ENCODE measurements at regions not wholly inside any gene's neighbourhood (a gene's known extent, or its start where the extent isn't known, plus 50 kb on each side); places are given as distances from the start of the nearest gene placed in this dataset.
"Not testable (repeated sequence)": the region's sequence is repeated elsewhere in the genome, so short reads cannot be mapped to it uniquely, and the experiment has no call there.

- H3K27me3 ChIP-seq (ENCODE audit: control insufficient read depth, insufficient read depth, low read length), result no peaks in the 10 kb centered on the region
Observed at GRCh38 chr21:33136847-33137502, 67.0 kb downstream of the OLIG1 start.

GRCh38 chr21:33139084-33139483 is 69.1 kb downstream of the OLIG1 start:
- no peak overlapping the region for H3K4me3 ChIP-seq (ENCODE audit: low read length)
- H3K27me3 ChIP-seq (ENCODE audit: control insufficient read depth, insufficient read depth, low read length), result no peaks in the 10 kb centered on the region
- H3K4me1 ChIP-seq (ENCODE audit: control insufficient read depth, insufficient read depth, low read length), result no peaks in the 10 kb centered on the region
- H3K9ac ChIP-seq (ENCODE audit: low read length), result no peak overlapping the region
- H3K27ac ChIP-seq (ENCODE audit: low read depth, low read length), result no peak overlapping the region
- H3K36me3 ChIP-seq (ENCODE audit: control insufficient read depth, insufficient read depth, low read length), result no peaks in the 10 kb centered on the region

More at GRCh38 chr21:33136847-33137502, 67.0 kb downstream of the OLIG1 start:
- Histone ChIP-seq H3K4me1 (ENCODE audit: control insufficient read depth, insufficient read depth, low read length) (no peaks in the 10 kb centered on the region), H3K9ac (ENCODE audit: low read length) (no peak overlapping the region), H3K4me3 (ENCODE audit: low read length) (no peak overlapping the region), H3K27ac (ENCODE audit: low read depth, low read length) (no peak overlapping the region), H3K36me3 (ENCODE audit: control insufficient read depth, insufficient read depth, low read length) (no peaks in the 10 kb centered on the region)

GRCh38 chr21:33140288-33140687 is 70.3 kb downstream of the OLIG1 start:
- H3K27ac ChIP-seq (ENCODE audit: low read depth, low read length), result no peak overlapping the region
- no peaks in the 10 kb centered on the region for H3K4me1 ChIP-seq (ENCODE audit: control insufficient read depth, insufficient read depth, low read length)
- no peaks in the 10 kb centered on the region for H3K27me3 ChIP-seq (ENCODE audit: control insufficient read depth, insufficient read depth, low read length)
- no peaks in the 10 kb centered on the region for H3K36me3 ChIP-seq (ENCODE audit: control insufficient read depth, insufficient read depth, low read length)
- no peak overlapping the region for H3K9ac ChIP-seq (ENCODE audit: low read length)
- H3K4me3 ChIP-seq (ENCODE audit: low read length), result no peak overlapping the region

DNA sequence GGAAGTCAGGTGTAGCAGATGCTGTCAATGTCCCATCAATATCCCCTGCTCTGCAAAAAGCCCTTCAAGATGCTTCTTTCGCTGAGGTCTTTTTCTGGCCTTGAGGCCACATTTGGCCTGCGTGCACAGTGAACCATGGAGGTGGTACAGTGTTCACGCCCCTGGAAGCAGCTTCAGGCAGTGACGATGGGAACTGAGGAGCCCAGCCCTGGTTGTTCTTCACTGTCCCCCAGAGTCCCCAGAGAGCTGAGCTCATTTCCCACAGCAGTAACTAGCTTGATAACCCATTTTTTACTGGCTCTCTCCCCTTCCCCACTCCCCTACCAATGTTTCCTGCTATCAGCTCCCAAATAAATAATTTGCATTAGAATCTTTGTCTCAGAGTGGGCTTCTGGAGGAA is 76.5 kb downstream of the OLIG1 start:
- Histone ChIP-seq H3K4me1 (ENCODE audit: control insufficient read depth, insufficient read depth, low read length) (no peaks in the 10 kb centered on the region), H3K27me3 (ENCODE audit: control insufficient read depth, insufficient read depth, low read length) (peaks cover 3% of the 10 kb centered on the region), H3K36me3 (ENCODE audit: control insufficient read depth, insufficient read depth, low read length) (no peaks in the 10 kb centered on the region), H3K9ac (ENCODE audit: low read length) (no peak overlapping the region), H3K4me3 (ENCODE audit: low read length) (no peak overlapping the region), H3K27ac (ENCODE audit: low read depth, low read length) (no peak overlapping the region)

DNA sequence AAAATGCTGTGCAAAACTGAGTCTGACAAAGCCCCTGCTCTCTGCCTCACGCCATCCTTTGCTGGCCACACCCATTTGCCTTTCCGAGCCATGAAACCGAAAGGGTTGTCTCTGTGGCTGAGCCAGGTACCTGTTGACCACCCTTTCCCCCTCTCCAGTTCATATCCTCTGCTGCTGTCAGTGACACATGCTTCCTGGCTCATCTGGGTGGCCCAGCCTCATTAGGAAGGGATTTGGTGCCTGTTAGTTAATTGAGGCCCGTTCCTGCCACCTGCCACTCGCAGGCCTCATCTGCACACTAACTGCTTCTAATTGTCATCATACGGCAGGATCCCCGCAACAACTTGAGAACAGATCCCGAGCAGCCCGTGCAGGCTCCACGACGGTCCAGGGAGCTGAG is 79.2 kb downstream of the OLIG1 start:
- no peaks in the 10 kb centered on the region for H3K36me3 ChIP-seq (ENCODE audit: control insufficient read depth, insufficient read depth, low read length)
- H3K4me1 ChIP-seq (ENCODE audit: control insufficient read depth, insufficient read depth, low read length), result no peaks in the 10 kb centered on the region
- H3K9ac ChIP-seq (ENCODE audit: low read length), result no peak overlapping the region
- no peak overlapping the region for H3K27ac ChIP-seq (ENCODE audit: low read depth, low read length)
- peaks cover 3% of the 10 kb centered on the region for H3K27me3 ChIP-seq (ENCODE audit: control insufficient read depth, insufficient read depth, low read length)
- H3K4me3 ChIP-seq (ENCODE audit: low read length), result no peak overlapping the region

- not testable (repeated sequence) for H3K36me3 ChIP-seq (ENCODE audit: control insufficient read depth, insufficient read depth, low read length); H3K27ac ChIP-seq (ENCODE audit: low read depth, low read length); H3K9ac ChIP-seq (ENCODE audit: low read length); H3K4me1 ChIP-seq (ENCODE audit: control insufficient read depth, insufficient read depth, low read length); H3K4me3 ChIP-seq (ENCODE audit: low read length); H3K27me3 ChIP-seq (ENCODE audit: control insufficient read depth, insufficient read depth, low read length)
Observed at GRCh38 chr21:33150968-33151367, 78.8 kb upstream of the IFNAR2 start.

GRCh38 chr21:33151941-33152731 is 77.6 kb upstream of the IFNAR2 start:
- H3K4me3 ChIP-seq (ENCODE audit: low read length), result no peak overlapping the region
- H3K27me3 ChIP-seq (ENCODE audit: control insufficient read depth, insufficient read depth, low read length), result no peaks in the 10 kb centered on the region
- no peak overlapping the region for H3K27ac ChIP-seq (ENCODE audit: low read depth, low read length)
- no peaks in the 10 kb centered on the region for H3K4me1 ChIP-seq (ENCODE audit: control insufficient read depth, insufficient read depth, low read length)
- H3K9ac ChIP-seq (ENCODE audit: low read length), result no peak overlapping the region
- no peaks in the 10 kb centered on the region for H3K36me3 ChIP-seq (ENCODE audit: control insufficient read depth, insufficient read depth, low read length)

DNA sequence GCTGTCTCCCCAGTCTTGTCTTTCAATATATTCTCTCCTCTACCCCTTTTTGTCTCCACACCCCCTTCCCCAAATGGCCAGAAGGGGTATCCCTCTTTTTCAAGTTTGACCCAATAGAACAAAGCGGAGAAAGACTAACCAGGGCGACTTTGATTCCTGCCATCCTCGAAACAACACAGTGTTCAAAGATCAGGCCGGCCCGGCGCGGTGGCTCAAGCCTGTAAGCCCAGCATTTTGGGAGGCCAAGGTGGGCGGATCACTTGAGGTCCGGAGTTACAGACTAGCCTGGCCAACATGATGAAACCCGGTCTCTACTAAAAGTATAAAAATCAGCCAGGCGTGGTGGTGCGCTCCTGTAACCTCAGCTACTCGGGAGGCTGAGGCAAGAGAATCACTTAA is 77.0 kb upstream of the IFNAR2 start:
- no peak overlapping the region for H3K27ac ChIP-seq (ENCODE audit: low read depth, low read length)
- no peak overlapping the region for H3K9ac ChIP-seq (ENCODE audit: low read length)
- H3K27me3 ChIP-seq (ENCODE audit: control insufficient read depth, insufficient read depth, low read length), result no peaks in the 10 kb centered on the region
- no peaks in the 10 kb centered on the region for H3K4me1 ChIP-seq (ENCODE audit: control insufficient read depth, insufficient read depth, low read length)
- no peak overlapping the region for H3K4me3 ChIP-seq (ENCODE audit: low read length)
- H3K36me3 ChIP-seq (ENCODE audit: control insufficient read depth, insufficient read depth, low read length), result no peaks in the 10 kb centered on the region

GRCh38 chr21:33155005-33155404 is 74.7 kb upstream of the IFNAR2 start:
- H3K36me3 ChIP-seq (ENCODE audit: control insufficient read depth, insufficient read depth, low read length), result no peaks in the 10 kb centered on the region
- H3K4me3 ChIP-seq (ENCODE audit: low read length), result no peak overlapping the region
- no peak overlapping the region for H3K27ac ChIP-seq (ENCODE audit: low read depth, low read length)
- H3K27me3 ChIP-seq (ENCODE audit: control insufficient read depth, insufficient read depth, low read length), result no peaks in the 10 kb centered on the region
- no peaks in the 10 kb centered on the region for H3K4me1 ChIP-seq (ENCODE audit: control insufficient read depth, insufficient read depth, low read length)
- H3K9ac ChIP-seq (ENCODE audit: low read length), result no peak overlapping the region

DNA sequence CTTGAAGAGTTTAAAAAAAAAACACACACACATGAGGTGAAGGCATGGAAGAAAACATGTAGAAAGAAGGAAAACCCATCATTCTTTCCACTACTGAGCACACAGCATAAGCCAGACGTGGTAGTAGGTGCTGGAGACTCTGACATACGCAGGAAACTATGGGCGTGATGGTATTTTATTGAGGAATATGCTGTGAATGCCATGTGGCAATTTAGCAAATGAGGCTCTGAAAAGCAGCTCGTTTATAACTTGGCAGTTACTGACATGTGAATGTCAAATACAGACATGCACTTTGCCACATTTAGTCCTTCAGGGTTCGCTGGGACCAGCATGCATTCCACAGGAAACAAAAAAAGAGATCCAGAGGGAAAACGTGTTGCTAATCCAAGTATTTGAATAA is 74.3 kb upstream of the IFNAR2 start:
- no peaks in the 10 kb centered on the region for H3K27me3 ChIP-seq (ENCODE audit: control insufficient read depth, insufficient read depth, low read length)
- no peaks in the 10 kb centered on the region for H3K4me1 ChIP-seq (ENCODE audit: control insufficient read depth, insufficient read depth, low read length)
- no peak overlapping the region for H3K9ac ChIP-seq (ENCODE audit: low read length)
- H3K4me3 ChIP-seq (ENCODE audit: low read length), result no peak overlapping the region
- no peak overlapping the region for H3K27ac ChIP-seq (ENCODE audit: low read depth, low read length)
- H3K36me3 ChIP-seq (ENCODE audit: control insufficient read depth, insufficient read depth, low read length), result no peaks in the 10 kb centered on the region

DNA sequence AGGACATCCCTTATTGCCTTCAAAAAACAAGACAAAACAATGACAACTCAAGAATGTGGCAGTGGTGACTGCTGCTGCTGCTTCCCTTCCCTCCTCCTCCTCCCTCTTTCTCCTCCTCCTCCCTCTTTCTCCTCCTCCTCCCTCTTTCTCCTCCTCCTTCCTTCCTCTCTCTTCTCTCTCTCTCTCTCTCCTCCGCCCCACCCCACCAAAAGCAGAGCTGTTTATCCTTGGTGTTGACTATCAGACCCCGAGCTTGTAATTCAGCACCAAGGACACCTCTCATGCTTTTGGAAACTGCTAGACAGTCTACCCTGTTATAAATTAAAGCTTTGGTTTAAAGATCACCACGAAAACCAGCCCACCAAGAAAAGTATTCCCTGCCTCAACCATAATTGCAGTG is 72.4 kb upstream of the IFNAR2 start:
- H3K4me3 ChIP-seq (ENCODE audit: low read length), result no peak overlapping the region
- peaks cover under 1% of the 10 kb centered on the region for H3K4me1 ChIP-seq (ENCODE audit: control insufficient read depth, insufficient read depth, low read length)
- H3K36me3 ChIP-seq (ENCODE audit: control insufficient read depth, insufficient read depth, low read length), result no peaks in the 10 kb centered on the region
- H3K27me3 ChIP-seq (ENCODE audit: control insufficient read depth, insufficient read depth, low read length), result no peaks in the 10 kb centered on the region
- H3K27ac ChIP-seq (ENCODE audit: low read depth, low read length), result no peak overlapping the region
- H3K9ac ChIP-seq (ENCODE audit: low read length), result no peak overlapping the region

DNA sequence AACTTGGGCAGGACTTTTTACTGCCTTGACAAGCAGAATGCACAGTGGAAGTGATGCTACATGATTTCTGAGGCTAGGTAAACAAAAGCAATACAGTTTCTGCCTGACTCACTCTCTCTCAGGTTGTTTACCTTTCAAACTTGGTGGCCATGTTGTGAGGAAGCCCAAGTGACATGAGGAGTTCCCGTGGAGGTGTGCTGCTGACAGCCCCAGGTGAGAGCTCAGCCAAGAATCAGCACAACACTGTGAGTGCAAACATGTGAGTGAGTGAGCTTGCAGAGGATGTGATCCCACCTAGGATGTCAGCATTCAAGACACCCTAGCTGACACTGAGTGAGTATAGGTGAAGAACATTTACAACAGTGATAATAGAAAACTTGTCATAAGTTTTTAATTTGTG is 71.1 kb upstream of the IFNAR2 start:
- H3K4me1 ChIP-seq (ENCODE audit: control insufficient read depth, insufficient read depth, low read length), result peaks cover 2% of the 10 kb centered on the region
- H3K4me3 ChIP-seq (ENCODE audit: low read length), result no peak overlapping the region
- no peaks in the 10 kb centered on the region for H3K36me3 ChIP-seq (ENCODE audit: control insufficient read depth, insufficient read depth, low read length)
- no peaks in the 10 kb centered on the region for H3K27me3 ChIP-seq (ENCODE audit: control insufficient read depth, insufficient read depth, low read length)
- no peak overlapping the region for H3K27ac ChIP-seq (ENCODE audit: low read depth, low read length)
- no peak overlapping the region for H3K9ac ChIP-seq (ENCODE audit: low read length)

- no peak overlapping the region for H3K27ac ChIP-seq (ENCODE audit: low read depth, low read length)
- peaks cover 2% of the 10 kb centered on the region for H3K4me1 ChIP-seq (ENCODE audit: control insufficient read depth, insufficient read depth, low read length)
- no peaks in the 10 kb centered on the region for H3K36me3 ChIP-seq (ENCODE audit: control insufficient read depth, insufficient read depth, low read length)
- H3K9ac ChIP-seq (ENCODE audit: low read length), result no peak overlapping the region
- no peak overlapping the region for H3K4me3 ChIP-seq (ENCODE audit: low read length)
- no peaks in the 10 kb centered on the region for H3K27me3 ChIP-seq (ENCODE audit: control insufficient read depth, insufficient read depth, low read length)
Observed at GRCh38 chr21:33162436-33162951, 67.2 kb upstream of the IFNAR2 start.

Measured in rectal smooth muscle tissue (tissue), 1 donor.